ENCODE measurements at regions not wholly inside any gene's neighbourhood (a gene's known extent, or its start where the extent isn't known, plus 50 kb on each side); places are given as distances from the start of the nearest gene placed in this dataset.

- DNase-seq (ENCODE audit: low read depth, low spot score) = no peak
- Histone ChIP-seq H3K27me3 (ENCODE audit: control insufficient read depth, insufficient read depth, low read length) (no peaks in the 10 kb centered on the region), H3K27ac (ENCODE audit: low read depth, low read length) (no peak overlapping the region), H3K9me3 (ENCODE audit: control insufficient read depth, insufficient read depth, low read length) (no peaks in the 10 kb centered on the region; the same call in 1 of the 2 replicates), H3K4me3 (ENCODE audit: low read depth, low read length) (no peak overlapping the region)
- ChIA-PET CTCF (interaction anchor here (0.7 kb wide), 1 partner anchor 33 kb away, joined by 3 read pairs; no protein-coding TSS in a partner anchor), POLR2A (no interaction called here)
- TF ChIP-seq CTCF (IDR thresholded peaks at IDR 0.05; ENCODE audit: low read depth, low read length) = no peak
These were observed 50.4 kb downstream of the ZBTB38 start for GRCh38 chr3:141418751-141419150.

GRCh38 chr3:141419946-141420345 lies 51.6 kb downstream of the ZBTB38 start:
- no peak for DNase-seq (ENCODE audit: low read depth, low spot score)
- TF ChIP-seq CTCF (IDR thresholded peaks at IDR 0.05; ENCODE audit: low read depth, low read length) = no peak
- Histone ChIP-seq H3K9me3 (ENCODE audit: control insufficient read depth, insufficient read depth, low read length) (no peaks in the 10 kb centered on the region; the same call in 1 of the 2 replicates), H3K27ac (ENCODE audit: low read depth, low read length) (peak overlapping the region; percentile 22), H3K4me3 (ENCODE audit: low read depth, low read length) (no peak overlapping the region), H3K27me3 (ENCODE audit: control insufficient read depth, insufficient read depth, low read length) (no peaks in the 10 kb centered on the region)
- ChIA-PET POLR2A (interaction anchor here (0.6 kb wide), 1 partner anchor 24 kb away, joined by 3 read pairs; no protein-coding TSS in a partner anchor), CTCF (interaction anchor here (0.8 kb wide), 1 partner anchor 40 kb away, joined by 3 read pairs; no protein-coding TSS in a partner anchor)

GRCh38 chr3:141421186-141421585 lies 52.9 kb downstream of the ZBTB38 start:
- ChIA-PET POLR2A (interaction anchor here (0.6 to 1.0 kb wide), 3 partner anchors 9 to 109 kb away, joined by 3 to 5 read pairs (median 4); no protein-coding TSS in a partner anchor), CTCF (interaction anchor here (0.7 to 0.9 kb wide), 4 partner anchors 21 to 39 kb away, joined by 3 to 4 read pairs (median 3); no protein-coding TSS in a partner anchor)
- TF ChIP-seq CTCF (IDR thresholded peaks at IDR 0.05; ENCODE audit: low read depth, low read length) = no peak
- no peak overlapping the region for H3K4me3 ChIP-seq (ENCODE audit: low read depth, low read length)
- H3K9me3 ChIP-seq (ENCODE audit: control insufficient read depth, insufficient read depth, low read length) = no peaks in the 10 kb centered on the region; the same call in 1 of the 2 replicates
- no peak for DNase-seq (ENCODE audit: low read depth, low spot score)
- no peaks in the 10 kb centered on the region for H3K27me3 ChIP-seq (ENCODE audit: control insufficient read depth, insufficient read depth, low read length)
- peak overlapping the region; percentile 89 for H3K27ac ChIP-seq (ENCODE audit: low read depth, low read length)

- POLR2A ChIA-PET = interaction anchor here (0.6 to 1.0 kb wide), 4 partner anchors 9 to 139 kb away, joined by 3 to 5 read pairs (median 4); no protein-coding TSS in a partner anchor
- Histone ChIP-seq H3K27ac (ENCODE audit: low read depth, low read length) (peak overlapping the region; percentile 89), H3K4me3 (ENCODE audit: low read depth, low read length) (no peak overlapping the region), H3K27me3 (ENCODE audit: control insufficient read depth, insufficient read depth, low read length) (no peaks in the 10 kb centered on the region), H3K9me3 (ENCODE audit: control insufficient read depth, insufficient read depth, low read length) (no peaks in the 10 kb centered on the region; the same call in 1 of the 2 replicates)
- no peak for DNase-seq (ENCODE audit: low read depth, low spot score)
- TF ChIP-seq CTCF (IDR thresholded peaks at IDR 0.05; ENCODE audit: low read depth, low read length) = no peak
- CTCF ChIA-PET = interaction anchor here (0.7 to 0.9 kb wide), 4 partner anchors 20 to 39 kb away, joined by 3 to 4 read pairs (median 3); no protein-coding TSS in a partner anchor
These were observed 53.5 kb downstream of the ZBTB38 start for GRCh38 chr3:141421639-141422319.

Measured in AG04450 (cell line).